Hematopoietic multipotent progenitor cell treated with erythropoietin and hydrocortisone succinate and interleukin-3 and kit ligand, for 8 days (in vitro differentiated cells): ENCODE measurements at regions not wholly inside any gene's neighbourhood (a gene's known extent, or its start where the extent isn't known, plus 50 kb on each side); places are given as distances from the start of the nearest gene placed in this dataset.
A peak's percentile ranks its signal among the peaks of the same experiment; 100 is the strongest.
"Not testable (repeated sequence)": the region's sequence is repeated elsewhere in the genome, so short reads cannot be mapped to it uniquely, and the experiment has no call there.

Experiments used
- DNase-seq: peaks from one replicate; pipeline ENCODE4 v3.0.0-alpha.2; 2015

DNA sequence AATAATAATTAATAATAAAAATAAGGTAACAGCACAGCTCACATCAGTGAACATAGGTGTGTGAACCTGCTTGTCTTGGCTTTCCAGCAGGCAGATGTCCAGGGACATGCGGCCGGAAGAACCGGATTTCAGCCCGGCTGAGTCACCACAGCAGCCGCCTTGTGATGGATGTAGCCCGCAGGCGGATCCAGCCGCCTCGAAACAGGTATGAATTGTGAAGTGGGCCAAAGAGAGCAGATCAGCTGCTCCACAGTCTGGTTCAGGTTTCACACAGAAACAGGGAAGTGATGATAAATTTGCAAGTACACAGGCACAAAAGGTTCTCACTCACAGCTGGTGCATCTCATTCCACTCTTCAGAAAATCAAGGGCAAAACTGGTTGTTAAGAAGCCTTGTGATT lies 55.1 kb downstream of the ID4 start:
- no peak for DNase-seq

DNA sequence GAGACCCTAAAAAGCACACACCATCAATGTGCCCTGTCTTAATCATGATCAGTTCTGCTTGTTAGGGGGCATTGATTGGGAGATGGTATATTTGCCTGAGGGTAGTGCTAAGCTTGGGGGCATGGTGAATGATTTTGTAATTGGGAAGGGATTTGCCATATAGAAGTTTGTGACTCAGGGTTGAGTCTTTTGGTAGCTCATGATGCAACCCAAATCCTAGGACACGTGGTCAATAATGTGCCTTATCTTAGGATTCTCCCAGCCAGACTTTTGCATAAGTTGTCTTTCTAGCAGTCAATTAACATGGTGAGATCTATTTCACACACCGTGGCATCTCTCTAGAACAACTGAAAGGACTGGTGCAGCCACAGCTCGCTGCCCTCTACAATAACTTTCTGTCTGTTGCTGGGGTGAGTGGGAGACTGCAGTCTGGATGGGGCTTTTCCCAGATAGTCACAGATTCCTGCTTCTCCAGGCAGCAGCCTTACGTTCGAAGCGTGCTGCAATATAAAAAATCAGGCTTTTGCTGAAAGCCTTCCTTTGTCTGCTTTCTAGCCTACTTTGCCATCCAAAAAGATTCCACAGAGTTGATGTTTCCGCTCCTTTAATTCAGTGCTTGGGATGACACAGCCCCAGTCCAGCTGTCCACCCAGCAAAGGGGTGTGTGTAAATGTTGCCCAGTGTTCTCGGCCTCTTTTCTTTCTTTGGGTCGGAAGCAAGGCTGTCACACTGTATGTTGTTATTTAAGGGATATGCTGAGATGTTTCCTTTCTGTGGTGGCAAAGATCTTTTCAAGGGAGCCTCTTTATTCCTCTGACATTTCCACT lies 58.9 kb downstream of the ID4 start:
- no peak for DNase-seq

DNA sequence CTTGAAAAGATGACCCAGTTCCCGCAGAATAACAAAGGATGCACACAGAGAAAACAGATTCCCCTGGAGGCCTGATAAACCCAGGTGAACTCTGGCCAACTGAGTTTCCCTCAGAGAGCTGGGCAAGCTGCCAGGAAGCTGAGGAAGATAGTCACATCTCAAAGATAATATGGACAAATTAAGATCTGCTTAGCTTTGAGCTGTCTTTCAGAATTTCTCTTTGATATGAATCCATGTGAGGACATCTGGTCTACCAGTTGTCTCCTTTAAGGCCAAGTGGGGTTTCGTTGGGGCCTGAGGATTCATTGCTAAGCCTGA lies 59.5 kb downstream of the ID4 start:
- no peak for DNase-seq

DNA sequence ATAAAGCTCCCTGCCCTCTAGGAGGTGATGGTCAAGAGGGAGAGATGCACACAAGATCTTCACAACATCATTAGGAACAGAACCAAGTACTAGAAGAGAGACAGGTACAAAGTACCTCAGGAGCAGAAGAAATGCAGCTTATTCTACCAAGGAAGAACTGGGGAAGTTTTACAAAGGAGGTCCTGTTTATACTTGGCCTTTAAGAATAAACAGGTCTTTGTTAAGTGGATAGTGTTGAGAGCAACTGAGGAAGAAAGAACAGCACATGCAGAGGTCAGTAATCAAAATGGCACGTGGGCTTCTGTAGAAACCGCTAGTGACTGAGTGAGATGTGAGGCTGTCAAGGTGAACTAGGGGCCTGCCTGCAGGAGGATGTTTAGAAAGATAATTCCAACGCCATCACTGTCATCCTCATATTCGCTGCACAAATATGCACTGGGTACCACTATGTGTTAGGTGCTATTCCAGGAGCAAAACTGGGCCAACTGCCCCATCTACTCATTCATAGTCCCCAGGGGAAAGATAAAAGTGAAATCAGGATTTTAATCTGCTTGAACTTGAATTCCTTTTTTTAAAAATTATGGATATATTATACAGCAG lies 61.1 kb downstream of the ID4 start:
- no peak for DNase-seq

DNA sequence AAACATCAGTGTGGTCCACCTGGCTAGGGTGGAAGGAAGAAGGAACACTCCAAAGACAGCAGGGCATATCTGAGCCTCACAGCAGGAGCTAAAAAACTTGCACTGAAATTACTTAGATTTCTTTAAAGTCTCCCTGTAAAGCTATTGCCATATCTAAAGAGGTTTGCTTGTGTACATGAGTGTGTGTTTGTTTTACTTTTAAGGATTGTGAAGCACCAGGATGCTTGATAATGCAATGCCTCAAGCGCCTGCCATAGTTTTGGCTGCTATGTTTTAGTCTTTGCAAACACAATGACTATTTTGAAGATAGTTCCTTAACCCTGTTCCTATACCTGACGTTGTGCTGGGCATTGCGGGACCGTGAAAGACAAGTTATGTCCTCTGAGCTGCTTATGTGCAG lies 65.0 kb downstream of the ID4 start:
- no peak for DNase-seq

DNA sequence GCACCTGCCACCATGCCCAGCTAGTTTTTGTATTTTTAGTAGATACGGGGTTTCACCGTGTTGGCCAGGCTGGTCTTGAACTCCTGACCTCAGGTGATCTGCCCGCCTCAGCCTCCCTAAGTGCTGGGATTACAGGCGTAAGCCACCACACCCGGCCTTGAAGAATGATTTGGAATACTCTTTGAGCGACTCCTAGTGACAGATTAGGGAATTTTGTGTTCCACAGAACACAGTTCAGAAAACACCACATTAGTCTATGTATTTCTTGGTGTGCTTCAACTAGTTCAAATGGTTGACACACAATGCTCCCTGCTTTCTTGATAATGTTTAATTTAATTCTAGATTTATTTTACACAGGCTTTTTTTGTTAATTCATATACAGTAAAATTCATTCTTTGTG lies 67.2 kb downstream of the ID4 start:
- DNase-seq: not testable (repeated sequence)

DNA sequence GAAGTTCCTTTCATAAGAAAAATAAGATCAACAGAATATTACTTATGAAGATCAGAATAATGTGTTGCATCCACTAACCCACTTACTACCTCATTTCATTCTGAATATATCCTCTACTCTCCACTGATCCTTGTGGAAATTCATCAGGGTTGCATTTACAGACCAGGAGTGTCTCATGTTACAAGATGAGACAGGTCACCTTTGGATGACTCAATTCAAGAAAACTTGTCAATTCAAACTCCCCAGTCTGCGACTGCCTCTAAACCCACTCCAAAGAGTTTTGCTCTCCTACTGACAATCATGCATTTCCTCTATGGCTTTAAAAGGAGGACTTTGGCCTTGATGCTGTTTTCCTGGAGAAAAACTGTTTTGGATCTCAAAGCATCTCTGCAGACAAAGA lies 68.4 kb downstream of the ID4 start:
- DNase-seq: no peak

DNA sequence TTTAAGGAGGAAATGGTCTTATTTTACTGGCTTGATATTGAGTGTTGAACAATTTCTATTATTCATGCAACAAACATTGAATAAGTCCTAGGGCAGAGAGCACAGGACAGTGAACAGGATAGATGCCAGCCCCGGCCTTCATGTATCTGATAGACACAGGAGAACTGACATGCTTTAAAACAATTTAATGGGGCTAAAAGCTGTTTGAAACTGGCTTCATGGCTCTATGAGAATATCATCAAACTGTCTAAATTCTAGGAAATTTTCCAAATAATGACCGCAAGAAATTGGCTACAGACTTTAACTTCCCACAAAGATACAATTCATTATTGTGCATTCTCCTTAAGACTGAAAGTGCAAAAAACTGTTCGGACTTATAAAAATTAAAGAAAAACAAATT lies 69.0 kb downstream of the ID4 start:
- DNase-seq: no peak

DNA sequence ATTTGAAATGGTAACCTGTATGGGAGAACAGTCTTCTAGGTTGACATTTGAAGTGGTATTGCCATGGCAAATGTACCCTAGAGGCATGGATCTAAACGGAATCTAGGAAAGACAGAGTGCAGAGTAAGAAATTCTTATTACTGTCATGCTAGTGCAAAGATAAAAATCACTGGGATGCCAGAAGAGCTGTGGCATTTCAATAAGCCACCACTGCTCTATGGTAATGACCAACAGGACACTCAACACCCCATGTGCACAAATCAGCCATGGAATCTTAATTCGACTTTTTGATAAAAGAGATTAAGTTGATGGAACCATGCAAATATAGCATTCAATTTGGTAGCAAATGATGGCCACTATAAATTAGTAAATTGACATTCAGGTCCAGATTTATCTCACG lies 74.1 kb downstream of the ID4 start:
- no peak for DNase-seq

DNA sequence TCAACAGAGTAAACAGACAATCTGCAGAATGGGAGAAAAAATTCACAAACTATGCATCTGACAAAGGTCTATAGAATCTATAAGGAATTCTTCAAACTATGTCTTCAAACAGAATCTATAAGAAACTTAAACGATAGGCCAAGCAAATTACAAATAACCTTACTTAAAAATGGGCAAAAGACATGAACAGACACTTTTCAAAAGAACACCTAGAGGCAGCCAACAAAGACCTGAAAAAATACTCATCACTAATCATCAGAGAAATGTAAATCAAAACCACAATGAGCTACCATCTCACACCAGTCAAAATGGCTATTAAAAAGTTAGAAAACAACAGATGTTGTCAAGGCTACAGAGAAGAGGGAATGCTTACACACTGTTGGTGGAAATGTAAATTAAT lies 81.3 kb downstream of the ID4 start:
- DNase-seq: no peak

DNA sequence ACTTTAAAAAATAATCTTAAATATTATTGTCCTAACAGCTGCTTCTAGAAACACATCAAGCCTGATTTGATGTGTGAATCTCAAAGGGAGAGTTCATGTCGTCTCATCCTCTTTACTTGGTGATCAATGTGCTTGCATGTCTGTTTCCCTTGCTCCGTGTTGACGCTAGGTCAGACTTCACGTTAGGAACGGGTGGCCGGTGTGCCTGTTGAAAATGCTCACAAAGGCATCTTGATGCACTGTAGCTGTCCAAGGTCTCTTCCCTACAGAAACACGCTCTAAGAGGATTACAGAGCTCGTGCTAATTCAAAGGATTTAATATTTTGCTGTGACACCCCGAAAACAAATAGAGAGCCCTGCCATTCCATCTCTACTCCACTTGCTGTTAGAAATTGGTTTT lies 84.6 kb downstream of the ID4 start:
- DNase-seq: no peak

DNA sequence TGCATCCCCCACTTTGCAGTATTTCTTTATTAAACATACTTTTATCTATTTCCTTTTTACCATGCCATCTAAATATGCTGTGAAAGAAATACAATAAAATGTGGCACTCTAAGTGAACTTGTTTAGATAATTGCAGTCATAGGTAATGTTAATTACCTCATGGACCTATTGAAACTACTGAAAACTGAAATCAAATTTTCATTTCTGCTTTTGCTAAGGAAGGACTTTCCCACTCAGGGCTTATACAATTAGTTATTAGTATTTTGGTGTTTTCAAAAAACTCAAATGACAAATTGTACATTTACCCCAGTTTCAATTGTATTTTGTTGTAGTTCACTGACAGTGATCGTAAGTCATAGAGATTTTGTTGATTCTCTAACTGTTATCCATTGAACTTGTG lies 88.4 kb downstream of the ID4 start:
- no peak for DNase-seq

DNA sequence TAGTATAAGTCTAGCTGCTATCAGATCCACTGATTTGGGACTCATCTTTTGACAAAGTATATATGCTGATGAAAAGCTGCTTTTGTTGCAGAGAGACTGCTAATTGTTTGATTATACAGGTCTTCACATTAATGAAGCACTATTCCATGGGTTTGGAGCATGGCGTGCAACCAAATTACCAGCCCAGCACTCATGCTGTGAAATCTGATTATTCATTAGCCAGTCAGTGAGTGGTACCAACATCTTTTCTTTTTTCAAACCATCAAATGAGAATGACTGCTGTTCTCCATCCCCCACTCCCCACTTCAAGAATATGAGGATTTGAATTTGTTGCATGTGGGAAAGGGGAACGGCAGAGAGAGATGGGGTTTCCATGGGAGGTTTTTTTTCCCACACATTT lies 91.3 kb downstream of the ID4 start:
- no peak for DNase-seq

DNA sequence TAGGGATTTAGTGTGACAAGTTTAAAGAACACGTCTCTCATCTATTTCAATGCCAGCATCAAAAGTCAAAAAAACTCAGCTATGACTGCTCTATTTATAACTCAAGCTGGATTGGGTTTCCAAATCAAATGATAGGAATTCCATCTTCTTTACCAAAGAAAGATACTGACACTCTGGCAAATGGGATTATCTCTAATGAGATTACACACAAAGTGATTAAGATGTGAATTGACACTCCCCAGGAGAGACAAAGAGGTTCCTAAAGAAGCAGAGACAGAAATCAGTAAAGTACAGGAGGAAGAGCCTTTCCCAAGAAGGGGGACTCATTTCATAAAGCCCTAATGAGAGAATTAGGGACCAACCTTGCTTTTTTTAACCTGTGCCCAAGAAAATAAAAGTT lies 92.1 kb downstream of the ID4 start:
- no peak for DNase-seq

DNA sequence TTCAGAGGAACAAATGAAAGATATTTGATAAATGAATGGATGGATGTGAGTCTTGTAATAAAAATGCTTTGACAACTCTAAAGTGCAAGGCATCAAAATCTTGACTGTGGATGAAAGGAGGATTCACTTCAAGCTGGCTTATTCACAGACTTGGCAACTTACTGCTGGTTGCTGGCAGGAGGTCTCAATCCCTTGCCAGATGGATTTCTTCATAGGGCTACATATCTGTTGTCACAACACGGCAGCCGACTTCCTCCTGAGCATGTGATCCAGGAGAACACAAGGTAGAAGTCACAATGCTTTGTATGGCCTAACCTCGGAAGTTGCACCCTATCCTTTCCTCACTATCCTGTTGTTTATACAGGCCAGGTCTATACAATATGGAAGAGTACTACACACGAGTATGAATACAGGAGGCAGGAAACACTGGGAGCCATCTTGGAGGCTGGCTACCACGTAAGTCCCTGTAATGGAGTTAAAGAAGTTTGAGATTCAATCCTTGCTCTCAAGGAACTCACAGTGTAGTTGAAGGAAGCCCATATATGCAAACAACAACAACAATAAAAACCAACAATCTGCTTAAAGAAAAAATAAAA lies 97.9 kb downstream of the ID4 start:
- no peak for DNase-seq

DNA sequence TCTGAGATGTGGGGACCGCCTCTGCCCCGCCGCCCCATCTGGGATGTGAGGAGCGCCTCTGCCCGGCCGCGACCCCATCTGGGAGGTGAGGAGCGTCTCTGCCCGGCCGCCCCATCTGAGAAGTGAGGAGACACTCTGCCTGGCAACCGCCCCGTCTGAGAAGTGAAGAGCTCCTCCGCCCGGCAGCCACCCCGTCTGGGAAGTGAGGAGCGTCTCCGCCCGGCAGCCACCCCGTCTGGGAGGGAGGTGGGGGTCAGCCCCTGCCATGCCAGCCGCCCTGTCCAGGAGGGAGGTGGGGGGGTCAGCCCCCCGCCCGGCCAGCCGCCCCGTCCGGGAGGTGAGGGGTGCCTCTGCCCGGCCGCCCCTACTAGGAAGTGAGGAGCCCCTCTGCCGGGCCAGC lies 102.2 kb downstream of the ID4 start:
- not testable (repeated sequence) for DNase-seq

DNA sequence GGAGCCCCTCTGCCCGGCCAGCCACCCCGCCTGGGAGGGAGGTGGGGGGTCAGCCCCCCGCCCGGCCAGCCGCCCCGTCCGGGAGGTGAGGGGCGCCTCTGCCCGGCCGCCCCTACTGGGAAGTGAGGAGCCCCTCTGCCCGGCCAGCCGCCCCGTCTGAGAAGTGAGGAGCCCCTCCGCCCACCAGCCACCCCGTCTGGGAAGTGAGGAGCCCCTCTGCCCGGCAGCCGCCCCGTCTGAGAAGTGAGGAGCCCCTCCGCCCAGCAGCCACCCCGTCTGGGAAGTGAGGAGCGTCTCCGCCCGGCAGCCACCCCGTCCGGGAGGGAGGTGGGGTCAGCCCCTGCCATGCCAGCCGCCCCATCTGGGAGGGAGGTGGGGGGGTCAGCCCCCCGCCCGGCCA lies 102.8 kb downstream of the ID4 start:
- not testable (repeated sequence) for DNase-seq

DNA sequence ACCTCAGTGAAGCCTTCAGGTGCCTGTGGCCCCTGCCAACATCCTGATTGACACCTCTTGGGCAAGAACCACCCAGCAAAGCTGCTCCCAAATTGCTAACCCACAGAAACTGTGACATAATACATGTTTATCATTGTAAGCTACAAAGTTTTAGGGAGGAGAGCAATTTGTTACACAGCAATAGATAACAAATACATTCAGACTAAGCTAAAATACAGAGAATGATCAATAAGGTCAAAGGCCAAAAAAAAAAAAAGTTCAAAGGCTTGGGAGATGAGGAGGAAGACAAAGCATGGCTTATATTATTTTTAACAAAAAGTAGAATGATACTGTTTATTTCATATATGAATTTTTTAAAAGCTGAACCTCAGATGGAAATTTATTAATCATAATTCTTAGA lies 105.9 kb downstream of the ID4 start:
- no peak for DNase-seq

DNA sequence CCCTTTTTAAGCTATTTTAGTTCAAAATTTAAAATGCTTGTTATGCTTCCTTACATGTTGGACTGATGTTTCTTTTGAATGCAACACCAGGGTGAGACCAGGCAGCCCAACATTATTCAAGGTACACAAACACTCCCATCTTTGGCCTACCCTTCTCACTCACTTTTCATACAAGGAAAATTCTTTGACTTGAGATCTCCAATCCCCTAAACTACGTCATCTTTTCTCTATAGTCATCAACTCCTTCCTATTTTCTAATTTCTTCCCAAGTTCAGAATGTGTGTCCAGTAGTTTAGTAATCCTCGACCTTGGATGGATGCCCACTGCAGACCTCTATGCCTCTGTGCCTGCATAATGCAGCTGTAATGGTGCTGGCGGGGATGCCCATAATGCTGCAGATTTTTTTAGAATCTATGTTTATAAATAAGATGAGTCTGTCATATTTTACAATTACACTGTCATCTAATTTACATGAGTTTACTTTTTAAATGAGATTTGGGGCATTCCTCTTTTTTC lies 108.7 kb downstream of the ID4 start:
- DNase-seq: no peak

DNA sequence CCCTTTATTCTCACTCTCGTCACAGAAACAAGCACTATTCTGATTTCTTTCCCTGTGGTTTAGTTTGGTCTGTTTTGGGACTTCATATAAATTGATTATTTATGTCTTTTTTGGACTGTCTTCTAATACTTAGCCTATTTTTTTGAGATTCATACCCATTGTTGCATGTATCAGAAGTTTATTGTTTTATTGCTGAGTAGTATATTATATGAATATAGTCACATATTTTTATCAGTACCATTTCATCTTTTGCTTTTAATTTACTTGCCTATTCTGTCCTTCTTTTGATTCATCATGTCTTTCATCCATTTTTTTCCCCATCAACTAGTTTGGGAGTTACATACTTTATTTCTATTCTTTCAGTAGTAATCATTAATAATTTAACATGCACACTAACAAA lies 112.0 kb downstream of the ID4 start:
- DNase-seq: no peak

DNA sequence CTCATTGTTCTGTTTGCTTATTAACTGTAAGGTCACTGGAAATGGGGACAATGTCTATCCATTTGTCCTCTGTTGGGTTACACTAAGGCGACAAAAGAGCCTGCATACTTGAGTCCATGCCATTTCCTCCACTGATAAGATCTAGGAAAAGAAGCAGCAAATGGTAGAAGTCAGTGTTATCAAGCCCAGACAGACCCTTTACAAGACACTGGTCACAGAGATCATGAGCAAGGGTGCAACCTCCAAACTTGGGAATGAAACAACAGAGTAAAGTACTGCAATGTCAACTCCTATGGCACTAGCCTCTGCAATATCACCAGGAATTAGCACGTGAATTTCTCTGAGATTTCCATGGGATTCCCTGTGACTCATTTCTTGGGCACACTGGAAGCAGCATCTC lies 126.9 kb downstream of the ID4 start:
- peak; percentile 3 for DNase-seq

DNA sequence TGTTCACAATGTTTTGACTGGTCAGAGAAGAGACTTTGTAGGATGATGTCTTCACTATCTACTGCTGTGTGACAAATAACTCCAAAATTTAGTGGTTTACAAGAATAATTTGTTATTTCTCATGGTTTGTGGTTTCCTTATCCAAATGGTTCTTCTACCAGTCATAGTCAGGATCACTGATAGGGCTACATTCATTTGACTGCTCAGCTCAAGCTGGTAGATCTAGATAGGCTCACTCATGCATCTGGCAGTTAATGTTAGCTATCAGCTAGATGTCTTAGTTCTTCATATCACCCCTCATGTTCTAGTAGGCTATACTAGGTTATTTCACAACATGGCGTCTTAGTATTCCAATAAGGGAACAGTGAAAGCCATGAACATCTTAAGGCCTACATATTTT lies 131.0 kb downstream of the ID4 start:
- peak; percentile 77 for DNase-seq

DNA sequence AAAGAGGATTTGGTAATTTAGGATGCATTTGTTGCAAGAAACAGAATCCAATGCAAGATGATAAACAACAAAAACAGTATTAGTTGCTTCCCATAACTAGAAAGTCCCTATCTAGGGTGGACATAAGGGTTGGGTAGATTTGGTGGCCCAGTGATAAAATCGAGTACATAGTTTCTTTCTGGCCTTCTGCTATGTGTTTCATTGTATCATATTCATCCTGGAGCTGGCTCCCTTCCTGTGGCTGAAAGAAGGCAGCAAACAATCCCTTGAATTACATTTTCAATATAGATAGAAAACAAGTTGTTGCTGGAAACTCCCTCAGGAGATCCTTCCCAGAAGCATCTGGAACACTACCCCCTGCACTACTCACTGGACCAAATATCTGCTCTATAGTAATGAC lies 135.1 kb downstream of the ID4 start:
- no peak for DNase-seq

DNA sequence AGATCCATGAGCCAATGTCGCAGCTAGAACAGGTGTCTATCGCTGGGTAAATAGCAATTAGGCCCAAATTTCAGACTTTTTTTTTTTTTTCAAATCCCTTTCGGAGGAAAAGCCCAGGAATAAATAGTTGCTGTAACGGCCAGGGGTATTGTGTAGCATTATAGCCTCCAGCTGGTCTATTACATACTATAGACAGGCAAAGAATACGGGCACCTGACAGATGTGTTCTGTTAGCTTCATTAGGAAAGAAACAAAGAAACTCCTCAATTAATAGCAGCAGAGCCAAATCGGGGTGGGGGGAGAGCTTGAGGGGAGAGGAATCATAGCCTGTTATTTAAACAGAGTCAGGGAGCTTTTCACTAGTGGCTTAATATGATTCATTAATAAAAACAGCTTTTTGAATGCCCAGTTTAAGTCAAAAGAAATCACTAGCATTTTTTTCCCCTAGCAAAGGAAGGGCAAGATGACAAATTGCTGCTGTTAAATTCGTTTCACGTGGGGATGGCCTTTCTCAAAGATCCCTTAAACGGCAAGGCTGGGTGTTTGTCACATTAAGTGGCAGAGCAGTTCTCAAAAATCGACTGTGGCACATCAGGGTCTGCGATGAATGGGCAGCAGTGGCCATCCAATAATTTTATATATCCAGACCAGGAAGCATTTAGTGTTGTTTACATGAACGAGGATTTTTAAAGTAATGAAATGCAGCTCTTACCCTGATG lies 139.4 kb downstream of the ID4 start:
- DNase-seq: no peak
